ENCODE measurements at regions not wholly inside any gene's neighbourhood (a gene's known extent, or its start where the extent isn't known, plus 50 kb on each side); places are given as distances from the start of the nearest gene placed in this dataset.

DNA sequence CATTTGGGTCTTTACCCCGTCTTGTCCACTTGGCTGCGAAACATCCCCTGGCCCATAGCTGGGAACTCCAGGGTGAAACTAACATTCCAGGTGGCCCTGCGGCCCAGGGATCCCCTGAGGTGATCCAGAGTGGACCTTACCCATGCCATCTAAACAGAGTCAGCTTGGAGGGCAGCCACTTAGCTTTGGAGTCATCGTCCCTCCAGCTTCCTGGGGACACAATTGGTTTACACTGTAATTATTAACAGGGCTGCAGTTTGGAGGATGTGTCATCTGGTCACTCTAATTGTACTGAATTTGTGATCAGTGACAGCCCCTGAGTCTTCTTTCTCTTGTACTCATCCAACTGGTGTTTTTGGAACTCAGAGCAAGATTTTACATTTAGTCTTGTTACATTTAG, 149.9 kb downstream of the ENGASE start:
- no CpG with 5 or more reads among the region's 4 CpGs for WGBS (ENCODE audit: extremely low coverage, insufficient read length, low lambda C conversion rate)
- Histone ChIP-seq H3K4ac (ENCODE audit: low read depth, low read length) (no peak overlapping the region), H3K27me3 (ENCODE audit: insufficient read depth, low read length) (no peaks in the 10 kb centered on the region), H4K5ac (ENCODE audit: insufficient read length, low read depth, low read length) (no peak overlapping the region), H2BK5ac (ENCODE audit: insufficient read length, low read length) (no peak overlapping the region), H3K27ac (ENCODE audit: insufficient read length, low read depth, low read length) (no peak overlapping the region), H2BK120ac (ENCODE audit: low read depth, low read length, poor library complexity, severe bottlenecking) (no peak overlapping the region), H2BK20ac (ENCODE audit: low read depth, low read length, poor library complexity, severe bottlenecking) (no peak overlapping the region), H4K91ac (ENCODE audit: insufficient read length, low read depth, low read length) (no peak overlapping the region), H3K23me2 (ENCODE audit: insufficient read length, low read depth, low read length, poor library complexity, severe bottlenecking) (peaks cover 7% of the 10 kb centered on the region), H2BK12ac (ENCODE audit: insufficient read length, low read depth, low read length) (no peak overlapping the region), H3K9ac (ENCODE audit: extremely low read depth, insufficient read length, low read length) (no peak overlapping the region), H4K20me1 (ENCODE audit: control insufficient read depth, insufficient read depth, insufficient read length) (no peaks in the 10 kb centered on the region), H3K4me1 (ENCODE audit: insufficient read depth, low read length) (no peaks in the 10 kb centered on the region), H3T11ph (ENCODE audit: low read length) (no peak overlapping the region), H3K18ac (ENCODE audit: insufficient read length, low read depth, low read length) (no peak overlapping the region), H3K56ac (ENCODE audit: insufficient read length, low read depth, low read length) (no peak overlapping the region), H3K79me2 (ENCODE audit: insufficient read depth, low read length) (no peaks in the 10 kb centered on the region), H3K79me1 (ENCODE audit: insufficient read depth, low read depth, low read length, poor library complexity, severe bottlenecking) (no peaks in the 10 kb centered on the region), H2BK15ac (ENCODE audit: low read depth, low read length) (no peak overlapping the region), H3K9me3 (ENCODE audit: control insufficient read depth, low read depth, low read length) (no peaks in the 10 kb centered on the region), H3K4me2 (ENCODE audit: insufficient read depth, insufficient read length, low read length) (no peak overlapping the region), H3K23ac (ENCODE audit: insufficient read length, low read depth, low read length) (no peak overlapping the region), H2AFZ (ENCODE audit: low read length) (no peak overlapping the region), H2AK5ac (ENCODE audit: insufficient read length, low read length) (no peak overlapping the region), H4K8ac (replicated peaks; ENCODE audit: insufficient read length, low read depth, low read length) (no peak overlapping the region), H3K14ac (ENCODE audit: insufficient read depth, low read length) (no peak overlapping the region)
- no peaks in the 10 kb centered on the region for H3K9me3 Mint-ChIP-seq
- no peak overlapping the region for H3K4me3 Mint-ChIP-seq
- peaks cover 7% of the 10 kb centered on the region for H3K27me3 Mint-ChIP-seq (ENCODE audit: low read depth)
- DNase-seq: no peak
- H3K36me3 Mint-ChIP-seq (ENCODE audit: insufficient read depth in 1 of 3, low read depth in 3 of 3): no peaks in the 10 kb centered on the region
- TF ChIP-seq, protein P1, sequence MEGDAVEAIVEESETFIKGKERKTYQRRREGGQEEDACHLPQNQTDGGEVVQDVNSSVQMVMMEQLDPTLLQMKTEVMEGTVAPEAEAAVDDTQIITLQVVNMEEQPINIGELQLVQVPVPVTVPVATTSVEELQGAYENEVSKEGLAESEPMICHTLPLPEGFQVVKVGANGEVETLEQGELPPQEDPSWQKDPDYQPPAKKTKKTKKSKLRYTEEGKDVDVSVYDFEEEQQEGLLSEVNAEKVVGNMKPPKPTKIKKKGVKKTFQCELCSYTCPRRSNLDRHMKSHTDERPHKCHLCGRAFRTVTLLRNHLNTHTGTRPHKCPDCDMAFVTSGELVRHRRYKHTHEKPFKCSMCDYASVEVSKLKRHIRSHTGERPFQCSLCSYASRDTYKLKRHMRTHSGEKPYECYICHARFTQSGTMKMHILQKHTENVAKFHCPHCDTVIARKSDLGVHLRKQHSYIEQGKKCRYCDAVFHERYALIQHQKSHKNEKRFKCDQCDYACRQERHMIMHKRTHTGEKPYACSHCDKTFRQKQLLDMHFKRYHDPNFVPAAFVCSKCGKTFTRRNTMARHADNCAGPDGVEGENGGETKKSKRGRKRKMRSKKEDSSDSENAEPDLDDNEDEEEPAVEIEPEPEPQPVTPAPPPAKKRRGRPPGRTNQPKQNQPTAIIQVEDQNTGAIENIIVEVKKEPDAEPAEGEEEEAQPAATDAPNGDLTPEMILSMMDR (conservative IDR thresholded peaks at IDR 0.05): no peak
- H3K27ac Mint-ChIP-seq: no peak overlapping the region
- H3K4me1 Mint-ChIP-seq: peaks cover 30 to 31% of the 10 kb centered on the region in 2 experiments

Data from H9 (cell line).